A549 (cell line): ENCODE measurements at regions not wholly inside any gene's neighbourhood (a gene's known extent, or its start where the extent isn't known, plus 50 kb on each side); places are given as distances from the start of the nearest gene placed in this dataset.

ENCODE experiments used
- ATAC-seq, 2 experiments: fragments of 200-7000 bp in 1 of 2; fragments of >200 bp in 1 of 2; cut with Nextera tagmentation in 1 of 2; cut with Tn5 transposase in 1 of 2; 3 replicates each; pipeline versions ENCODE4 v1.8.0 to v1.9.1; 2018 to 2020; ENCODE audit warnings: mild to moderate bottlenecking in 1 of 2, moderate library complexity in 1 of 2
- CTCF ChIA-PET: fragments of 300-600 bp; sonication (Branson Sonifier 250); formaldehyde crosslinking; extraction: SDS; loops from one replicate; lab custom pipeline; 2021; ENCODE audit warnings: antibody characterized with exemption, inconsistent platforms; lab: Yijun Ruan, JAX
- POLR2A ChIA-PET: fragments of 350-600 bp; formaldehyde crosslinking; extraction: SDS; loops from one replicate; lab custom pipeline; 2021; ENCODE audit warnings: antibody characterized with exemption, inconsistent platforms; lab: Yijun Ruan, JAX
- DNase-seq, 2 experiments: peaks; one replicate each; pipeline versions ENCODE4 v3.0.0 to v3.0.0-alpha.2; 2011 to 2016; ENCODE audit warnings: low read depth in 1 of 2, low spot score in 1 of 2
- FAIRE-seq: peaks from 2 replicates; lab custom pipeline; 2011; peaks lifted over from hg19 to GRCh38; lab: Jason Lieb, UNC
- H3K27ac ChIP-seq, 2 experiments: fragments of >200 bp; sonication (Bioruptor Twin); formaldehyde crosslinking; 3 replicates each; pipeline ENCODE4 v1.5.1; 2016 to 2017
- H3K4me1 ChIP-seq: fragments of >200 bp; sonication (Bioruptor Twin); formaldehyde crosslinking; 3 replicates; pipeline ENCODE4 v1.6.1; 2016
- H3K4me2 ChIP-seq: fragments of >200 bp; sonication (Bioruptor Twin); formaldehyde crosslinking; 3 replicates; pipeline ENCODE4 v1.6.1; 2016
- H3K4me3 ChIP-seq: fragments of >200 bp; sonication (Bioruptor Twin); formaldehyde crosslinking; 3 replicates; pipeline ENCODE4 v1.5.1; 2016
- H3K9me3 ChIP-seq: fragments of >200 bp; sonication (Bioruptor Twin); formaldehyde crosslinking; 3 replicates; pipeline ENCODE4 v1.6.1; 2016
- CHD2 ChIP-seq: fragments of 150-350 bp; IDR thresholded peaks from 2 replicates; pipeline ENCODE4 v1.6.1; 2014; ENCODE audit warnings: low read length; ENCODE audit not compliant: partially characterized antibody
- CHD4 ChIP-seq: fragments of 200-600 bp; sonication (generic); IDR thresholded peaks from 2 replicates; pipeline ENCODE4 v1.6.1; 2016; ENCODE audit warnings: antibody characterized with exemption, mild to moderate bottlenecking, borderline replicate concordance
- EHF ChIP-seq: fragments of 250-450 bp; sonication (Bioruptor Pico); IDR thresholded peaks from 2 replicates; pipeline ENCODE4 v1.5.0; 2020; ENCODE audit warnings: mild to moderate bottlenecking
- EHMT2 ChIP-seq: fragments of 200-600 bp; sonication (generic); IDR thresholded peaks from 2 replicates; pipeline ENCODE4 v1.6.1; 2016; ENCODE audit warnings: antibody characterized with exemption, low read depth, mild to moderate bottlenecking, moderate library complexity
- EP300 ChIP-seq, 2 experiments: fragments of >200 bp; sonication (Bioruptor Twin); formaldehyde crosslinking; IDR thresholded peaks; 2 replicates in 1 of 2; 3 replicates in 1 of 2; pipeline ENCODE4 v1.6.1; 2016 to 2017
- FOXS1 ChIP-seq: fragments of 250-450 bp; sonication (Bioruptor Pico); IDR thresholded peaks from 2 replicates; pipeline ENCODE4 v1.5.0; 2020; ENCODE audit warnings: mild to moderate bottlenecking, moderate library complexity
- GATA3 ChIP-seq: IDR thresholded peaks from 2 replicates; pipeline ENCODE4 v1.6.1; 2012; ENCODE audit warnings: borderline replicate concordance
- HOXA7 ChIP-seq: fragments of 250-450 bp; sonication (Bioruptor Pico); IDR thresholded peaks from 2 replicates; pipeline ENCODE4 v1.5.0; 2020; ENCODE audit warnings: mild to moderate bottlenecking, moderate library complexity
- HOXB5 ChIP-seq: fragments of 250-450 bp; sonication (Bioruptor Pico); IDR thresholded peaks from 2 replicates; pipeline ENCODE4 v1.5.0; 2020; ENCODE audit warnings: mild to moderate bottlenecking, moderate library complexity
- JUN ChIP-seq, 2 experiments: fragments of >200 bp; sonication (Bioruptor Twin); formaldehyde crosslinking; IDR thresholded peaks; 2 replicates in 1 of 2; 3 replicates in 1 of 2; pipeline ENCODE4 v1.6.1; 2016 to 2017
- KDM1A ChIP-seq: fragments of 200-600 bp; sonication (generic); IDR thresholded peaks from 2 replicates; pipeline ENCODE4 v1.6.1; 2016; ENCODE audit warnings: low read depth, mild to moderate bottlenecking
- KDM5A ChIP-seq: fragments of 200-600 bp; sonication (generic); IDR thresholded peaks from 2 replicates; pipeline ENCODE4 v1.6.1; 2016; ENCODE audit warnings: antibody characterized with exemption, mild to moderate bottlenecking
- MAZ ChIP-seq: fragments of 150-350 bp; IDR thresholded peaks from 2 replicates; pipeline ENCODE4 v1.6.1; 2014; ENCODE audit warnings: antibody characterized with exemption, low read depth, low read length, borderline replicate concordance
- NFE2L2 ChIP-seq: fragments of 150-350 bp; conservative IDR thresholded peaks from 2 replicates; pipeline ENCODE4 v1.6.1; 2014; ENCODE audit warnings: low read length
- POLR2A ChIP-seq: IDR thresholded peaks from 2 replicates; pipeline ENCODE4 v1.6.1; 2012; ENCODE audit warnings: mild to moderate bottlenecking, low read length
- POLR2AphosphoS2 ChIP-seq: conservative IDR thresholded peaks from 2 replicates; pipeline ENCODE4 v1.6.1; 2012; ENCODE audit warnings: low read length, improper control_type of control experiment, inconsistent platforms
- RNF2 ChIP-seq: fragments of 200-600 bp; sonication (generic); IDR thresholded peaks from 2 replicates; pipeline ENCODE4 v1.6.1; 2016; ENCODE audit warnings: low read depth, mild to moderate bottlenecking, antibody characterized with exemption, moderate library complexity, borderline replicate concordance
- TP53 ChIP-seq: fragments of 250-450 bp; sonication (Bioruptor Pico); IDR thresholded peaks from 2 replicates; pipeline ENCODE4 v1.5.0; 2021; ENCODE audit warnings: mild to moderate bottlenecking, moderate library complexity
- ZFP36 ChIP-seq: fragments of 450-650 bp; IDR thresholded peaks from 2 replicates; pipeline ENCODE4 v1.6.1; 2014; ENCODE audit warnings: borderline replicate concordance; ENCODE audit not compliant: partially characterized antibody
- ZNF302 ChIP-seq: fragments of 250-450 bp; sonication (Bioruptor Pico); IDR thresholded peaks from 2 replicates; pipeline ENCODE4 v1.9.0; 2021; ENCODE audit warnings: inconsistent platforms, mild to moderate bottlenecking, moderate library complexity
- WGBS: methylation state at CpG from one replicate; pipeline ENCODE4 v1.1.6; 2017; ENCODE audit errors: missing lambda C conversion rate; 5-methylcytosine and 5-hydroxymethylcytosine counted together
- TF ChIP-seq, protein P1 (sequence below): fragments of 250-450 bp; sonication (Bioruptor Pico); IDR thresholded peaks from 2 replicates; pipeline ENCODE4 v1.5.0; 2020; ENCODE audit warnings: low read depth, mild to moderate bottlenecking, moderate library complexity
- TF ChIP-seq, protein P2 (sequence below): fragments of 200-600 bp; sonication (generic); IDR thresholded peaks from 2 replicates; pipeline ENCODE4 v1.6.1; 2016; ENCODE audit warnings: antibody characterized with exemption, mild to moderate bottlenecking, moderate library complexity
- TF ChIP-seq, protein P3 (sequence below): IDR thresholded peaks from 2 replicates; pipeline ENCODE4 v1.6.1; 2012
- TF ChIP-seq, protein P4 (sequence below): fragments of >200 bp; sonication (Bioruptor Twin); formaldehyde crosslinking; IDR thresholded peaks from 3 replicates; pipeline ENCODE4 v1.6.1; 2016

DNA sequence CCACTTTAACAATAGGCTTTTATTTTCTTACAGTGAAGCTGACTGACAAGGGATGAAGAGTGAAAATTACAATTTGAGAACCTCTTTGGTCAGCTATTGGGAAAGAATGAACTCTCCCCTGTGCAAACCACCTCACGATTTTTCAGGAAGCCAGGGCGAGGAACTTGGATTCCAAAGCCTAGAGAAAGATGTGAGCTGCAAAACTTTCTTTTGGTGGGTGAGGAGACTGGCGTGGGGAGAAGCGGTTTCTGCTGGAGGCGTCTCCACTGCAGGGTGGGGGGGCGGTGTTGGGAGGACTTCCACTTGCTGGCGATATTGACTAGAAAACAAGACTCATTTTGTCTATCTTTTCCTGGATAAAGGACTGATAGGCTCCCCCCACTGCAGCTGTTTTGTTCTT, 59.3 kb upstream of the VRK1 start:
- 29% methylated on average over 7 of the region's 7 CpGs for WGBS
- Histone ChIP-seq H3K27ac (no peak overlapping the region), H3K4me3 (no peak overlapping the region), H3K4me2 (0 out of 3 replicates have a peak overlapping the region, but pooled peaks have one; percentile 2), H3K9me3 (no peaks in the 10 kb centered on the region), H3K4me1 (no peaks in the 10 kb centered on the region)
- FAIRE-seq (no peak), DNase-seq (no peak), ATAC-seq (no peak)
- TF ChIP-seq, protein P1, sequence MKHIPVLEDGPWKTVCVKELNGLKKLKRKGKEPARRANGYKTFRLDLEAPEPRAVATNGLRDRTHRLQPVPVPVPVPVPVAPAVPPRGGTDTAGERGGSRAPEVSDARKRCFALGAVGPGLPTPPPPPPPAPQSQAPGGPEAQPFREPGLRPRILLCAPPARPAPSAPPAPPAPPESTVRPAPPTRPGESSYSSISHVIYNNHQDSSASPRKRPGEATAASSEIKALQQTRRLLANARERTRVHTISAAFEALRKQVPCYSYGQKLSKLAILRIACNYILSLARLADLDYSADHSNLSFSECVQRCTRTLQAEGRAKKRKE = no peak
- TF ChIP-seq NFE2L2 = no peak
- TF ChIP-seq, protein P2, sequence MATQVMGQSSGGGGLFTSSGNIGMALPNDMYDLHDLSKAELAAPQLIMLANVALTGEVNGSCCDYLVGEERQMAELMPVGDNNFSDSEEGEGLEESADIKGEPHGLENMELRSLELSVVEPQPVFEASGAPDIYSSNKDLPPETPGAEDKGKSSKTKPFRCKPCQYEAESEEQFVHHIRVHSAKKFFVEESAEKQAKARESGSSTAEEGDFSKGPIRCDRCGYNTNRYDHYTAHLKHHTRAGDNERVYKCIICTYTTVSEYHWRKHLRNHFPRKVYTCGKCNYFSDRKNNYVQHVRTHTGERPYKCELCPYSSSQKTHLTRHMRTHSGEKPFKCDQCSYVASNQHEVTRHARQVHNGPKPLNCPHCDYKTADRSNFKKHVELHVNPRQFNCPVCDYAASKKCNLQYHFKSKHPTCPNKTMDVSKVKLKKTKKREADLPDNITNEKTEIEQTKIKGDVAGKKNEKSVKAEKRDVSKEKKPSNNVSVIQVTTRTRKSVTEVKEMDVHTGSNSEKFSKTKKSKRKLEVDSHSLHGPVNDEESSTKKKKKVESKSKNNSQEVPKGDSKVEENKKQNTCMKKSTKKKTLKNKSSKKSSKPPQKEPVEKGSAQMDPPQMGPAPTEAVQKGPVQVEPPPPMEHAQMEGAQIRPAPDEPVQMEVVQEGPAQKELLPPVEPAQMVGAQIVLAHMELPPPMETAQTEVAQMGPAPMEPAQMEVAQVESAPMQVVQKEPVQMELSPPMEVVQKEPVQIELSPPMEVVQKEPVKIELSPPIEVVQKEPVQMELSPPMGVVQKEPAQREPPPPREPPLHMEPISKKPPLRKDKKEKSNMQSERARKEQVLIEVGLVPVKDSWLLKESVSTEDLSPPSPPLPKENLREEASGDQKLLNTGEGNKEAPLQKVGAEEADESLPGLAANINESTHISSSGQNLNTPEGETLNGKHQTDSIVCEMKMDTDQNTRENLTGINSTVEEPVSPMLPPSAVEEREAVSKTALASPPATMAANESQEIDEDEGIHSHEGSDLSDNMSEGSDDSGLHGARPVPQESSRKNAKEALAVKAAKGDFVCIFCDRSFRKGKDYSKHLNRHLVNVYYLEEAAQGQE = no peak
- TF ChIP-seq EP300 (IDR thresholded peaks at IDR 0.05) = no peak
- no peak for TF ChIP-seq HOXB5 (CRISPR knock-in tag)
- no peak for TF ChIP-seq JUN (IDR thresholded peaks at IDR 0.05)
- TF ChIP-seq, protein P3, sequence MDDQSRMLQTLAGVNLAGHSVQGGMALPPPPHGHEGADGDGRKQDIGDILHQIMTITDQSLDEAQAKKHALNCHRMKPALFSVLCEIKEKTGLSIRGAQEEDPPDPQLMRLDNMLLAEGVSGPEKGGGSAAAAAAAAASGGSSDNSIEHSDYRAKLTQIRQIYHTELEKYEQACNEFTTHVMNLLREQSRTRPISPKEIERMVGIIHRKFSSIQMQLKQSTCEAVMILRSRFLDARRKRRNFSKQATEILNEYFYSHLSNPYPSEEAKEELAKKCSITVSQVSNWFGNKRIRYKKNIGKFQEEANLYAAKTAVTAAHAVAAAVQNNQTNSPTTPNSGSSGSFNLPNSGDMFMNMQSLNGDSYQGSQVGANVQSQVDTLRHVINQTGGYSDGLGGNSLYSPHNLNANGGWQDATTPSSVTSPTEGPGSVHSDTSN = no peak
- no peak for TF ChIP-seq EHF
- TF ChIP-seq MAZ = no peak
- TF ChIP-seq CHD2 = no peak
- TF ChIP-seq RNF2 = no peak
- ChIA-PET POLR2A (no interaction called here), CTCF (interaction anchor here (1.4 to 5.1 kb wide), 3 partner anchors 8 to 170 kb away, joined by 6 to 30 read pairs (median 9); no protein-coding TSS in a partner anchor)

DNA sequence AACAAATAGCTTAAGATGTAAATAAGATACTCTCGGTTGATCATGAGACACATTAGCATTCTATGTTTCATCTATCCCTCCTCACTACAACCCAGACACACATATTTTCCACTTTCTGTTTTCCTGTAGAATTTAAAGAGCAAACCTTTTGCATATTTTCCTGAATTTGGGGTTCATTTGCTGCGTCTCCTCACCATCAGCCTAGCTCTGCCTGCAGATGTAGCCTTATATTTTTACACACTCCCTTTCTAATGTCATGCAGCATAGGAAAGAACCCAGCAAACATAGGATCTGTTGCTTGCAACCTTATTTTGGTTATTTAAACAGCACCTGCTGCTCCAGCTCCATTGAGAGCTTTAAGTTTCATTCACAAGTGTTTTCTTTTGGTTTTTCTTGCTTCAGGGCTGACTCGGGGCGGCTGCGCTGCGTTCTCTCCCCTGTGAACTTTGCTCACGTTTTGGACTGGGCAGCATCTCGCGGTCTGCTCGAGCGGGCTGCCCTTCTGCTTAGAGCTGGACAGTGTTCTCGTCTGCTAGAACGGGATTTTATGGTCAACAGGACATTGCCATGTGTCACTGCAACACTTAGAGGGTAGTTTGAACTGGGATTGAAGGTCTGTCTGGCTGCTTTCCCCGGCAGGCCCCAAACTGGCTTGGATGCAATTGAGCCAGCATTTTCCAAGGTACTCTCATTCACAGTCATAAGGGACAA, 57.8 kb upstream of the VRK1 start:
- WGBS = 66% methylated on average over 13 of the region's 14 CpGs
- H3K4me1 ChIP-seq = no peaks in the 10 kb centered on the region
- POLR2A ChIA-PET = interaction anchor here (0.6 kb wide), 1 partner anchor 99 kb away, joined by 5 read pairs; no protein-coding TSS in a partner anchor
- H3K4me2 ChIP-seq = no peak overlapping the region
- CTCF ChIA-PET = interaction anchor here (0.6 to 5.1 kb wide), 7 partner anchors 9 to 417 kb away, joined by 3 to 30 read pairs (median 9); no protein-coding TSS in a partner anchor
- no peak for DNase-seq
- FAIRE-seq = no peak
- no peaks in the 10 kb centered on the region for H3K9me3 ChIP-seq
- H3K4me3 ChIP-seq = no peak overlapping the region
- TF ChIP-seq ZFP36 = no peak
- no peak for TF ChIP-seq MAZ
- TF ChIP-seq POLR2A = no peak
- no peak for TF ChIP-seq POLR2AphosphoS2
- no peak for TF ChIP-seq GATA3
- TF ChIP-seq EHF = no peak
- no peak for TF ChIP-seq ZNF302
- no peak for TF ChIP-seq TP53 (CRISPR knock-in tag)
- TF ChIP-seq, protein P4, sequence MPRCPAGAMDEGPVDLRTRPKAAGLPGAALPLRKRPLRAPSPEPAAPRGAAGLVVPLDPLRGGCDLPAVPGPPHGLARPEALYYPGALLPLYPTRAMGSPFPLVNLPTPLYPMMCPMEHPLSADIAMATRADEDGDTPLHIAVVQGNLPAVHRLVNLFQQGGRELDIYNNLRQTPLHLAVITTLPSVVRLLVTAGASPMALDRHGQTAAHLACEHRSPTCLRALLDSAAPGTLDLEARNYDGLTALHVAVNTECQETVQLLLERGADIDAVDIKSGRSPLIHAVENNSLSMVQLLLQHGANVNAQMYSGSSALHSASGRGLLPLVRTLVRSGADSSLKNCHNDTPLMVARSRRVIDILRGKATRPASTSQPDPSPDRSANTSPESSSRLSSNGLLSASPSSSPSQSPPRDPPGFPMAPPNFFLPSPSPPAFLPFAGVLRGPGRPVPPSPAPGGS = no peak
- no peak for TF ChIP-seq FOXS1
- TF ChIP-seq KDM1A = no peak
- TF ChIP-seq EHMT2 = no peak
- TF ChIP-seq CHD4 = no peak
- no peak for TF ChIP-seq HOXA7
- TF ChIP-seq KDM5A = no peak
- no peak overlapping the region for H3K27ac ChIP-seq
- ATAC-seq = no peak
